HG02885 (cell line): ENCODE measurements at regions not wholly inside any gene's neighbourhood (a gene's known extent, or its start where the extent isn't known, plus 50 kb on each side); places are given as distances from the start of the nearest gene placed in this dataset.
A peak's percentile ranks its signal among the peaks of the same experiment; 100 is the strongest.

Source experiments
- ATAC-seq: cut with Tn5 transposase; IDR thresholded peaks from one replicate; pipeline ENCODE4 v1.9.1; 2021; ENCODE audit warnings: mild to moderate bottlenecking; ENCODE audit not compliant: unreplicated experiment, poor library complexity

- no peak for ATAC-seq
These were observed 387.4 kb upstream of the ROBO2 start for GRCh38 chr3:76652524-76652923.

- ATAC-seq = no peak
These were observed 386.2 kb upstream of the ROBO2 start for GRCh38 chr3:76653640-76654251.

- ATAC-seq = no peak
These were observed 383.3 kb upstream of the ROBO2 start for GRCh38 chr3:76656531-76657070.

- no peak for ATAC-seq
These were observed 382.0 kb upstream of the ROBO2 start for GRCh38 chr3:76657909-76658308.

- ATAC-seq = no peak
These were observed 378.2 kb upstream of the ROBO2 start for GRCh38 chr3:76661527-76662250.

GRCh38 chr3:76664816-76665215 lies 375.1 kb upstream of the ROBO2 start:
- no peak for ATAC-seq

- ATAC-seq = peak; percentile 83
These were observed 371.2 kb upstream of the ROBO2 start for GRCh38 chr3:76668653-76669052.

- ATAC-seq = no peak
These were observed 370.6 kb upstream of the ROBO2 start for GRCh38 chr3:76669322-76669721.

GRCh38 chr3:76673171-76673570 lies 366.7 kb upstream of the ROBO2 start:
- ATAC-seq = no peak

- no peak for ATAC-seq
These were observed 360.4 kb upstream of the ROBO2 start for GRCh38 chr3:76679541-76679940.

GRCh38 chr3:76683256-76683655 lies 356.6 kb upstream of the ROBO2 start:
- no peak for ATAC-seq

- no peak for ATAC-seq
These were observed 355.0 kb upstream of the ROBO2 start for GRCh38 chr3:76684946-76685345.

- no peak for ATAC-seq
These were observed 354.0 kb upstream of the ROBO2 start for GRCh38 chr3:76685858-76686257.

- ATAC-seq = no peak
These were observed 352.9 kb upstream of the ROBO2 start for GRCh38 chr3:76687019-76687418.

GRCh38 chr3:76694063-76694462 lies 345.8 kb upstream of the ROBO2 start:
- no peak for ATAC-seq

- ATAC-seq = no peak
These were observed 341.7 kb upstream of the ROBO2 start for GRCh38 chr3:76698136-76698706.

- no peak for ATAC-seq
These were observed 340.1 kb upstream of the ROBO2 start for GRCh38 chr3:76699846-76700245.

- ATAC-seq = no peak
These were observed 339.6 kb upstream of the ROBO2 start for GRCh38 chr3:76700323-76700722.

- ATAC-seq = no peak
These were observed 337.2 kb upstream of the ROBO2 start for GRCh38 chr3:76702676-76703075.

- ATAC-seq = no peak
These were observed 324.5 kb upstream of the ROBO2 start for GRCh38 chr3:76715426-76715825.

GRCh38 chr3:76723366-76723765 lies 316.5 kb upstream of the ROBO2 start:
- no peak for ATAC-seq

- ATAC-seq = no peak
These were observed 315.8 kb upstream of the ROBO2 start for GRCh38 chr3:76724075-76724474.
